Activated T-cell treated with anti-CD3 and anti-CD28 coated beads, Interleukin-2, amount 50 U/mL, for 24 hours (primary cell): ENCODE measurements at regions not wholly inside any gene's neighbourhood (a gene's known extent, or its start where the extent isn't known, plus 50 kb on each side); places are given as distances from the start of the nearest gene placed in this dataset.
"Not testable (repeated sequence)": the region's sequence is repeated elsewhere in the genome, so short reads cannot be mapped to it uniquely, and the experiment has no call there.

Experiments
- DNase-seq: peaks from one replicate; pipeline ENCODE4 v3.0.0-alpha.2; 2020
- H3K27ac Mint-ChIP-seq: 2 replicates; pipeline ENCODE4 v1.8.0; 2020; ENCODE audit warnings: mild to moderate bottlenecking, mixed read lengths
- H3K27me3 Mint-ChIP-seq: 2 replicates; pipeline ENCODE4 v1.8.0; 2020; ENCODE audit warnings: mixed read lengths
- H3K36me3 Mint-ChIP-seq: 2 replicates; pipeline ENCODE4 v1.8.0; 2020; ENCODE audit warnings: low read depth, mixed read lengths
- H3K4me1 Mint-ChIP-seq: 2 replicates; pipeline ENCODE4 v1.8.0; 2020; ENCODE audit warnings: low read depth, mixed read lengths
- H3K4me3 Mint-ChIP-seq: 2 replicates; pipeline ENCODE4 v1.8.0; 2020; ENCODE audit warnings: mild to moderate bottlenecking, moderate library complexity, mixed read lengths
- H3K9me3 Mint-ChIP-seq: 2 replicates; pipeline ENCODE4 v1.8.0; 2020; ENCODE audit warnings: mixed read lengths

GRCh38 chr20:22529150-22530019 is 55.0 kb downstream of the FOXA2 start:
- Mint-ChIP-seq H3K27ac (no peak overlapping the region), H3K4me1 (no peaks in the 10 kb centered on the region), H3K27me3 (no peaks in the 10 kb centered on the region), H3K36me3 (no peaks in the 10 kb centered on the region), H3K9me3 (no peaks in the 10 kb centered on the region), H3K4me3 (no peak overlapping the region)
- DNase-seq, result no peak

GRCh38 chr20:22526512-22527012 is 57.8 kb downstream of the FOXA2 start:
- no peak overlapping the region for H3K27ac Mint-ChIP-seq
- no peaks in the 10 kb centered on the region for H3K9me3 Mint-ChIP-seq
- no peak overlapping the region for H3K4me3 Mint-ChIP-seq
- H3K27me3 Mint-ChIP-seq, result no peaks in the 10 kb centered on the region
- no peak for DNase-seq
- no peaks in the 10 kb centered on the region for H3K4me1 Mint-ChIP-seq
- no peaks in the 10 kb centered on the region for H3K36me3 Mint-ChIP-seq

GRCh38 chr20:22525821-22526220 is 58.6 kb downstream of the FOXA2 start:
- H3K27me3 Mint-ChIP-seq, result no peaks in the 10 kb centered on the region
- H3K4me1 Mint-ChIP-seq, result no peaks in the 10 kb centered on the region
- H3K4me3 Mint-ChIP-seq, result no peak overlapping the region
- no peak overlapping the region for H3K27ac Mint-ChIP-seq
- no peaks in the 10 kb centered on the region for H3K9me3 Mint-ChIP-seq
- no peak for DNase-seq
- H3K36me3 Mint-ChIP-seq, result no peaks in the 10 kb centered on the region

GRCh38 chr20:22525069-22525820 is 59.1 kb downstream of the FOXA2 start:
- DNase-seq, result no peak
- Mint-ChIP-seq H3K4me3 (no peak overlapping the region), H3K9me3 (no peaks in the 10 kb centered on the region), H3K4me1 (no peaks in the 10 kb centered on the region), H3K36me3 (no peaks in the 10 kb centered on the region), H3K27ac (no peak overlapping the region), H3K27me3 (no peaks in the 10 kb centered on the region)

DNA sequence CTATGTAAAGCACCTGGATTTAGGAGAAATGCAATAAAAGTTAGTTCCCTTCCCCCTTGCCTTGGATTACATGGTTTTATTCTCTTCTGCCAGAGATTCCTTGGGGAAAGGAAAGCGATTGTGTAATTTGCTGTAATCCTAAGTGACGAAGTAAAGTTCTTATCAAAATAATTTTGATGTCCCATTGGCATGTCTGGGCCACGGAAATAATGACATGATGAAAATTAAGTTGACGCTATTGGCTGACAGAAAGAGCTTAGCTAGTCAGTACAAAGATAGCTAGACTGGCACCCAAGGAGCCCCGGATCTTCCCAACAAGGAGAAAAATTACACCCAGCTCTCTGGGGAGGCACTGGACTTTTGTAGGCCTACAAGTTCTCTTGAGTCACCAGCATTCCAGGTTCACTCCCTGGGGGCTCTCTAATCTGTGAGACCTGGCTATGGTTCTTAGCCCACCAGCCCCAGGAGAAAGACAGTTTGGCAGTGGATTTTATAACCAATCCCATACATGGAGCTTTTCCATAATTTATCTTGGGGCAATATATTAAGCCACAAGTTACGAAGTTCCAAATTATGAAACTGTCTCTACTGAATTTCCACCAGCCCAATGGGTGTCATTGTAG is 59.9 kb downstream of the FOXA2 start:
- no peak overlapping the region for H3K27ac Mint-ChIP-seq
- no peaks in the 10 kb centered on the region for H3K36me3 Mint-ChIP-seq
- DNase-seq, result no peak
- H3K4me3 Mint-ChIP-seq, result no peak overlapping the region
- H3K4me1 Mint-ChIP-seq, result no peaks in the 10 kb centered on the region
- no peaks in the 10 kb centered on the region for H3K9me3 Mint-ChIP-seq
- H3K27me3 Mint-ChIP-seq, result no peaks in the 10 kb centered on the region

DNA sequence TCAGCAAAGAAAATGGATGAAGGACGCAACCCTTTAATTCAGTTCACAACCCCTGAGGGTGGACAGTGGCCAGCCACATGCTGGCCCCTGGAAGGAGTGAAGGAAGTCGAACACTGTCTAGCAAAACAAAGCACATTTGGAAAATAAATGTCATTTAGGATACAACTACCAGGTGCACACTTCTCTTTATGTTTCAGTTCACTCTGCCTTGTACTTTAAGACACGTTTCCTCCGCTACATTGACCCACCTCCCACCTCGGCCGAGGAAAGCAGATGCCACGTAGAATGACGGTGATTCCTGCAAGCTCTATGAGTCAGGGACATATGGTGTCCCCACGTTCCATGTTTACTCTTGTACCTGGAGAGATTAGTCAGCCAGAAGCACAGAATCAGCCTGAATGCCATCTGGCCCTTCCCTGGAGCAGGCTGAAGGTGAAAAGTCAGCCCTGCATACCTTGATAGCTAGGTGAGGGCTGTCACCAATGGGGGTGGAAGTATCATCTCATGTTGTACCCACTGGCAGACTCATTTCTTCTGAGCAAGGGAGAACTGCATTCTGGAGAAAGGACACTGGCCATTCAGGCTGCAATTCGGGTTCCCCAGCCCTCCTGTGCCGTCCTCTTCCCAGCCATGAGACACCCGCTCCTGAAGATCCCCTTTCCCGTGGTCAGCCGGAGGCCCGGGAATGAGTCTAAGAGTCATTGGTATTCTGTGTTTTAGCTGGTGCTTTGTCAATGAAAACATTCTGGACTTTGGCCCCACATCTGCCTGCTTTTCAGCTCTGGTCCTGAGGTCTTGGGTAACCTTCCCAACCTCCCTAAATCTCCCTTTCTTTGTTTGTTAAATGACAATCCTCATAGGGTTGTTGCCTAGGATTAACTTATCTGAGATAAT is 60.6 kb downstream of the FOXA2 start:
- Mint-ChIP-seq H3K36me3 (no peaks in the 10 kb centered on the region), H3K4me1 (no peaks in the 10 kb centered on the region), H3K9me3 (no peaks in the 10 kb centered on the region)

DNA sequence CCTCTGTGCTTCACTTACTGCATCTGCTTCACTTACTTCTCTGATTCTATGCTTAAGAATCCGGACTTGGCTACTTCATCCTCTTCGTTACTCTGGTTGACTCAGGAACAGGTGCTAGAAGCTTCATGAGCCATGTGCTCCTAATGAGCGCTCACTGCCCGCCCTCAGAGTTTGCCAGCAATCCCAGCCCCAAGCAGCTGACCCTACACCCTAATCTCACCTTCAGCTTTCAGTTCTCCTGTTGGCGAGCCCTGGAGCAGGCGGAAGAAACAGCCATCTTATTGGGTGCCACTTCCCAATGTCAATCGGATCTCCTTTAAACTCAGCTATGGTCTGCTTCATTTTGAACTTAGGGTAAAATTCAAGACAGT is 61.3 kb downstream of the FOXA2 start:
- Mint-ChIP-seq H3K4me3 (no peak overlapping the region), H3K27ac (no peak overlapping the region), H3K9me3 (no peaks in the 10 kb centered on the region), H3K27me3 (no peaks in the 10 kb centered on the region), H3K4me1 (no peaks in the 10 kb centered on the region), H3K36me3 (no peaks in the 10 kb centered on the region)
- no peak for DNase-seq

More for the DNA sequence above, 60.6 kb downstream of the FOXA2 start:
- no peak overlapping the region for H3K4me3 Mint-ChIP-seq
- no peak overlapping the region for H3K27ac Mint-ChIP-seq
- no peak for DNase-seq
- H3K27me3 Mint-ChIP-seq, result no peaks in the 10 kb centered on the region

DNA sequence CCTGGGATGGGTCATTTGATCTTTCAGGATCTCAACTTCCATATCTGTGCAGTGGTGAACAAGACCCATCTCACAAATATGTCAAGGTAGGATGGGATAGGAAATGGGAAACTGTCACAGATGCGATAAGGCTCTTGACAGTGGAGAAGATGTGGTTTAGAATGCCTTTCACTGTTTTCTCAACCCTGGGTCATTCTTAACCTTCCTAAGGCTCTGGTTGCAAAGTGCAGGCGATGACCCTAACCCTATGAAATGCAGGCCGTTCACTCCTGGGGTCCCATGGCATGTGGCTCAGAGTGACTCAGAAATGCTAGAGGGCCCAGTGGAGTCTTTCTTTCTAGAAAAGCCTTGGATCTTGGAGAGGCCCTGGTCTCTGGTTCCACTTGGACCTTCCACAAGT is 61.7 kb downstream of the FOXA2 start:
- Mint-ChIP-seq H3K27me3 (no peaks in the 10 kb centered on the region), H3K9me3 (no peaks in the 10 kb centered on the region), H3K4me3 (no peak overlapping the region), H3K27ac (no peak overlapping the region), H3K4me1 (no peaks in the 10 kb centered on the region), H3K36me3 (no peaks in the 10 kb centered on the region)
- no peak for DNase-seq

DNA sequence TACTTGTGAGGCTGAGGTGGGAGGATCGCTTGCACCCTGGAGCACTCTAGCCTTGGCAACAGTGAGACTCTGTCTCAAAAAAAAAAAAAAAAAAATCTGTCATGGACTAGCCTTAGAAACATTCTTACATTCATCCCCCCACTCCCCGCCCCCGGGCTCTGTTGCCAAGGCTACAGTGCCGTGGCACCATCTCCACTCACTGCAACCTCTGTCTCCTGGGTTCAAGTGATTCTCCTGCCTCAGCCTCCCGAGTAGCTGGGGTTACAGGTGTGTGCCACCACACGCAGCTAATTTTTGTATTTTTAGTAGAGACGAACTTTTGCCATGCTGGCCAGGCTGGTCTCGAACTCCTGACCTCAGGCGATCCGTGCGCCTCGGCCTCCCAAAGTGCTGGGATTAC is 62.4 kb downstream of the FOXA2 start:
- not testable (repeated sequence) for H3K4me3 Mint-ChIP-seq, DNase-seq, H3K9me3 Mint-ChIP-seq, H3K27ac Mint-ChIP-seq, H3K36me3 Mint-ChIP-seq, H3K27me3 Mint-ChIP-seq, H3K4me1 Mint-ChIP-seq

DNA sequence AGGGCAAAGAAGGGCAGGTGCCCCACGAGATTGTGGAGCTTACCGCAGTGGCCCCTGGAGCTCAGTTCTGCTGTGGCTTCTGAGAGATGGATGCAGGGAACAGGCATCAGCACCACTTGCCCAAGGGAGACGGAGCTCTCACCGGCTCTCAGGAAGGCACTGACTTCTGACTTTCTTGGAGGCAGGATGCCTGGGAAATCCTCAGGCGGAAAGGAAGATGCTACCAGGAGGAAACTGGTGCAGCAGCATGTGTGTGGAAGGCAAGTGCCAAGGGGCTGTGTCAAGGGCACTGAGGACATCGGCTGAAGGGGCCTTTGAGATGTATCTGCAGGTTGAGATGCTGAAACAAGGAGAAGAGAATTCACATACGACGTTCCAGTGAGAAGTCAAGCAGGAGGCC is 64.0 kb downstream of the FOXA2 start:
- Mint-ChIP-seq H3K27ac (no peak overlapping the region), H3K4me1 (no peaks in the 10 kb centered on the region), H3K36me3 (no peaks in the 10 kb centered on the region), H3K4me3 (no peak overlapping the region), H3K9me3 (no peaks in the 10 kb centered on the region), H3K27me3 (peaks cover 3% of the 10 kb centered on the region)
- no peak for DNase-seq

GRCh38 chr20:22515264-22515663 is 69.1 kb downstream of the FOXA2 start:
- Mint-ChIP-seq H3K4me1 (no peaks in the 10 kb centered on the region), H3K4me3 (no peak overlapping the region), H3K27me3 (peaks cover 3% of the 10 kb centered on the region), H3K27ac (no peak overlapping the region), H3K9me3 (no peaks in the 10 kb centered on the region), H3K36me3 (no peaks in the 10 kb centered on the region)
- DNase-seq, result no peak

DNA sequence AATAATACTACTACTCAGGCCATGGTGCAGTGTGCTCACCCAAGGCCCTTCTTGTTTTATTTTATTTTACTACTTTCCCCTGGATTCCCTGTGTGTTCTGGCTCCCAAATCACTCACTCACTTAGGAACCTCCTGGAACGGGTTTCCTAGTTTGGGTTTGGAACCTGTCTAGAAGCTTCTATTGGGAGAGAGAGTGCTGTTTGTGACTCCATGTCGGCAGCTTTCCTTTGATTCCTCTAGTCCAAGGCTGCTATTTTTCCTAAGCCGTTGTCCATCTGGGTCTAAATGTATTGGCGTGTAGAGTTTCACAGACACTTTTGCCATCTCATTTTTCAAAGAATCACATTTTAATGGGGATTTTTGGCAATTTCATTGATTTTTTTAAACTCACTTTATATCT is 70.8 kb downstream of the FOXA2 start:
- no peak for DNase-seq
- Mint-ChIP-seq H3K27me3 (peaks cover 3% of the 10 kb centered on the region), H3K4me3 (no peak overlapping the region), H3K9me3 (no peaks in the 10 kb centered on the region), H3K27ac (no peak overlapping the region), H3K36me3 (no peaks in the 10 kb centered on the region), H3K4me1 (no peaks in the 10 kb centered on the region)

DNA sequence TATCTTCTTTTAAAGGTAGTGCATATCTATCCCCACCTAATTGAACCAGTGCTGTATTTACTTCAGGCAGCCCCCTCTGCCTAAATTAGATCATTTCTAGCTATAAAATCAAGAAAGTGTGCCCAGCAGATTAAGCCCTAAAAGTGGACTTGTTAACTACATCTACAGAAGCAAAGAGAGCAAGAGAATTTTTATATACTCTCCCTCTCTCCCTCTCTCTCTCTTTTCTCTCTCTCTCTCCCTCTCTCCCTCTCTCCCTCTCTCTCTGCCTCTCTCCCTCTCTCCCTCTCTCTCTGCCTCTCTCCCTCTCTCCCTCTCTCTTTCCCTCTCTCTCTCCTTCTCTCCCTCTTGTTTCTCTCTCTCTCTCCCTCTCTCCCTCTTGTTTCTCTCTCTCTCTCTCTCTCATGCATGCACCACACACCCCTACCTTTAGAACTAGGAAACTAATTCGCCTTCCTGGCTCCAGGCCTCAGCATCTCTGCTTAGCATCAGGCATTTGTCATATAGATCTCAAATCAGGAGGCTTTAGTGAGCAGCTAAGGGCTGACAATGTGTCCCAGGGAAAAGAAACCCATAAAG is 71.4 kb downstream of the FOXA2 start:
- peaks cover 3% of the 10 kb centered on the region for H3K27me3 Mint-ChIP-seq
- no peak for DNase-seq
- no peaks in the 10 kb centered on the region for H3K36me3 Mint-ChIP-seq
- no peaks in the 10 kb centered on the region for H3K4me1 Mint-ChIP-seq
- no peak overlapping the region for H3K27ac Mint-ChIP-seq
- no peaks in the 10 kb centered on the region for H3K9me3 Mint-ChIP-seq
- H3K4me3 Mint-ChIP-seq, result no peak overlapping the region
